ENCODE measurements at regions not wholly inside any gene's neighbourhood (a gene's known extent, or its start where the extent isn't known, plus 50 kb on each side); places are given as distances from the start of the nearest gene placed in this dataset.

DNA sequence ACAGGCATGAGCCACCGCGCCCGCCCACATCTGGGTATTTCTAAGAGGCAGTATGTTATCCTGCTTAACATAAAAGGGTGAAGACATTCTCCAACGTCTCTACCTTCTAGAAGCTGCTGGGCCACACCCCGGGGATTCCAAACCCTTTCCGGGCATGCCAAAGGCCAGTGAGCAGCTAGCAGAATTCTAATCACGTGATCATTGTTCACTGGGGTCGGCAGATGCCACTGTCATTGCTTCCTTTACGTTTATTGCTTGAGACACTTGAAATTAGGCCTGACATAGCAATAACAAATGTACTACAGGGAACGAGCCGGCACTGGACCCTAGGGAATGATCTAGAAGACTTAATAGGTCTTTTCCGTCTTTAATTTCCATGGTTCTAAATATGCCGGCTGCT lies 141.2 kb upstream of the ZFHX3 start:
- Histone ChIP-seq H3K9me3 (no peaks in the 10 kb centered on the region), H3K36me3 (no peaks in the 10 kb centered on the region), H3K27me3 (replicated peaks in 1 of 7) (peaks cover 0 to 5% (median 0%) of the 10 kb centered on the region in 7 donors), H3K27ac (no peak overlapping the region), H3K4me3 (no peak overlapping the region), H3K4me1 (peaks cover 0 to 16% (median 2%) of the 10 kb centered on the region in 6 donors)
- 56 to 83% (median 80%) methylated on average over 13 of the region's 13 CpGs for WGBS, 5 donors
- no peak for TF ChIP-seq POLR2AphosphoS5 (IDR thresholded peaks at IDR 0.05)
- no peak for TF ChIP-seq CTCF (IDR thresholded peaks at IDR 0.05 in 8 of 11, conservative IDR thresholded peaks at IDR 0.05 in 3 of 11)
- intact Hi-C loops (cut with DNase I; ENCODE audit: low total_unique reads), result no loop called here
- no peak for DNase-seq

DNA sequence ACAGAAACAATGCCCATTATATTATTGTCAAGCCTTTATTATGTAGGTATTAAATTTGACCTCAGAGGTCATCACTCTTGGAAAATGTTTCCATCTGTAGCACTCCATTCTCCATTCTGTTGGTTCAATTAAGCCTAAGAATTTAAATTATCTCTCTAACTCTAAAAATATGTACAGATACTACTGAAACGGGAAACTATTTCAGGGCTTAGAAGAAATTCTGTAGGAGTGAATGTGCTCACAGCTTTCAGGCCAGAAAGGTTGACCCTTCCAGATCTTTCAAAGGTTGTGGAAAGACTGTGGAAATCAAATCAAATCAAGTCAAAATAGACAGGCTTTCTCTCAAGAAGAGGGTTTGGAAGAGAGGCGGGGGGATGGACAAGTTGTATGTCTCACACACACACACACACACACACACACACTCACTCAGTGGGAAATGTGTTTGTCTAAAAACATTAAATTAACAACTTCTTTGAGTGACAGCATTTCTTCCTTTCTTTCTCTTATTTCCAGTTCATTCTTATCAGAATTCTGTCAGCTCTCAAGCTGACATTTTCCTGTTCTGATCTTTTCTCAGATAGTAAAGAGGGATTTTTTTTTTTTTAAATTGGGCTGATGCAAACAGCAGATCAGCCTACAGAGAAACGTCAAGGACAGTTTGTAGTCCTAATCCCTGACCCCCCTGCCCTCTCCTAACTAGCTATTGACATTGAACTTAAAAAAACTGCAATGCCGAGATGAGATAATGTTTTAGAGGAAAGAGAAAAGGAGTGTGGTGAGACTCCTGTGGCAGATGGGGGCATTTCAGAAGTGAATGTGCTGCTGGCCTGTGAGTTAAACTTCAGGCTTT lies 139.0 kb upstream of the ZFHX3 start:
- Histone ChIP-seq H3K27ac (peak overlapping the region in 2 of 8 donors; percentile 4 to 35), H3K4me3 (no peak overlapping the region), H3K36me3 (no peaks in the 10 kb centered on the region), H3K27me3 (replicated peaks in 1 of 7) (peaks cover 0 to 5% (median 0%) of the 10 kb centered on the region in 7 donors), H3K4me1 (peaks cover 0 to 16% (median 2%) of the 10 kb centered on the region in 6 donors), H3K9me3 (no peaks in the 10 kb centered on the region)
- DNase-seq, result no peak
- WGBS, 5 donors, result 33 to 39% (median 36%) methylated on average over 4 of the region's 4 CpGs
- intact Hi-C loops (cut with DNase I; ENCODE audit: low total_unique reads), result no loop called here
- TF ChIP-seq POLR2A (IDR thresholded peaks at IDR 0.05) (no peak), CTCF (IDR thresholded peaks at IDR 0.05 in 8 of 11, conservative IDR thresholded peaks at IDR 0.05 in 3 of 11) (no peak), POLR2AphosphoS5 (IDR thresholded peaks at IDR 0.05) (no peak)

DNA sequence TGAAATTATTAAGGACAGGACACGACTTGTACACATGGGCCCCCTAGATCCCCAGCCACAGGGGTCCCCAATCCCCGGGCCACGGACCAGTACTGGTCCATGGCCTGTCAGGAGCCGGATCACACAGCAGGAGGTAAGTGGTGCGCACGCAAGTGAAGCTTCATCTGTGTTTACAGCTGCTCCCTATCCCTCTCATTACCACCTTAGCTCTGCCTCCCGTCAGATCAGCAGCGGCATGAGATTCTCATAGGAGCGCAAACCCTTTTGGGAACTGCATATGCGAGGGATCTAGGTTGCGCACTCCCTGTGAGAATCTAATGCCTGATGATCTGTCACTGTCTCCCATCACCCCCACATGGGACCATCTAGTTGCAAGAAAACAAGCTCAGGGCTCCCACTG lies 137.8 kb upstream of the ZFHX3 start:
- Histone ChIP-seq H3K4me1 (peaks cover 0 to 16% (median 2%) of the 10 kb centered on the region in 6 donors), H3K9me3 (no peaks in the 10 kb centered on the region), H3K36me3 (no peaks in the 10 kb centered on the region), H3K4me3 (no peak overlapping the region), H3K27ac (no peak overlapping the region), H3K27me3 (replicated peaks in 1 of 7) (peaks cover 0 to 5% (median 0%) of the 10 kb centered on the region in 7 donors)
- 91 to 95% (median 93%) methylated on average over 11 of the region's 11 CpGs for WGBS, 5 donors
- TF ChIP-seq POLR2AphosphoS5 (IDR thresholded peaks at IDR 0.05), result no peak
- no peak for TF ChIP-seq POLR2A (IDR thresholded peaks at IDR 0.05)
- TF ChIP-seq CTCF (IDR thresholded peaks at IDR 0.05 in 8 of 11, conservative IDR thresholded peaks at IDR 0.05 in 3 of 11), result no peak
- intact Hi-C loops (cut with DNase I; ENCODE audit: low total_unique reads), result no loop called here
- DNase-seq, result no peak

- Histone ChIP-seq H3K27me3 (replicated peaks in 1 of 7) (no peaks in the 10 kb centered on the region), H3K36me3 (no peaks in the 10 kb centered on the region), H3K4me1 (peaks cover 0 to 16% (median 2%) of the 10 kb centered on the region in 6 donors), H3K4me3 (no peak overlapping the region), H3K9me3 (no peaks in the 10 kb centered on the region), H3K27ac (no peak overlapping the region)
- WGBS, 5 donors, result 67 to 92% (median 82%) methylated on average over 17 of the region's 17 CpGs
- intact Hi-C loops (cut with DNase I; ENCODE audit: low total_unique reads), result no loop called here
- no peak for DNase-seq
- TF ChIP-seq POLR2A (IDR thresholded peaks at IDR 0.05), result no peak
- no peak for TF ChIP-seq CTCF (IDR thresholded peaks at IDR 0.05 in 8 of 11, conservative IDR thresholded peaks at IDR 0.05 in 3 of 11)
Measured at GRCh38 chr16:73183611-73184092, 135.7 kb upstream of the ZFHX3 start.

Measured in spleen (tissue), 11 donors.